Endothelial cell of umbilical vein (primary cell): ENCODE measurements at regions not wholly inside any gene's neighbourhood (a gene's known extent, or its start where the extent isn't known, plus 50 kb on each side); places are given as distances from the start of the nearest gene placed in this dataset.

Experiments
- CTCF ChIP-seq, 2 donors: IDR thresholded peaks; 1 replicate in 1 of 2; 2 replicates in 1 of 2; pipeline ENCODE4 v1.5.1; 2011; ENCODE audit warnings: low read length in 2 of 2, mild to moderate bottlenecking in 2 of 2, moderate library complexity in 2 of 2, control low read depth in 1 of 2, inconsistent platforms in 1 of 2, low read depth in 1 of 2; ENCODE audit not compliant: insufficient read depth in 1 of 2; ENCODE audit errors: extremely low read depth in 1 of 2
- EZH2 ChIP-seq: IDR thresholded peaks from 2 replicates; pipeline ENCODE4 v1.6.1; 2012; ENCODE audit warnings: borderline replicate concordance, low read depth, mild to moderate bottlenecking, moderate library complexity, low read length, inconsistent platforms; ENCODE audit not compliant: severe bottlenecking
- FOS ChIP-seq: IDR thresholded peaks from 2 replicates; pipeline ENCODE4 v1.6.1; 2011; ENCODE audit warnings: mild to moderate bottlenecking, low read length, moderate library complexity, borderline replicate concordance; ENCODE audit not compliant: insufficient read depth
- GATA2 ChIP-seq: IDR thresholded peaks from 2 replicates; pipeline ENCODE4 v1.7.0; 2011; ENCODE audit warnings: low read depth, mild to moderate bottlenecking, moderate library complexity, mixed read lengths, low read length; ENCODE audit not compliant: insufficient read length, insufficient read depth
- MAX ChIP-seq: IDR thresholded peaks from 2 replicates; pipeline ENCODE4 v1.6.1; 2011; ENCODE audit not compliant: insufficient read depth, insufficient read length
- MYC ChIP-seq: IDR thresholded peaks from one replicate; pipeline ENCODE4 v1.6.1; 2011; ENCODE audit warnings: mild to moderate bottlenecking, low read depth, low read length
- POLR2A ChIP-seq: IDR thresholded peaks from 2 replicates; pipeline ENCODE4 v1.6.1; 2012; ENCODE audit warnings: low read depth, mild to moderate bottlenecking, control low read depth, low read length
- POLR2AphosphoS5 ChIP-seq: IDR thresholded peaks from 2 replicates; pipeline ENCODE4 v1.6.1; 2012; ENCODE audit warnings: low read depth, mild to moderate bottlenecking, control low read depth, low read length, moderate library complexity; ENCODE audit not compliant: insufficient read depth

- TF ChIP-seq CTCF (IDR thresholded peaks at IDR 0.05; ENCODE audit: extremely low read depth in 1 of 2, insufficient read depth in 1 of 2, low read depth in 1 of 2, low read length in 2 of 2) (no peak), POLR2A (no peak), POLR2AphosphoS5 (no peak), EZH2 (no peak), MAX (no peak), FOS (no peak), MYC (no peak), GATA2 (no peak)
Observed at GRCh38 chr17:12605222-12605621, 60.5 kb upstream of the MYOCD start.
